ENCODE measurements at regions not wholly inside any gene's neighbourhood (a gene's known extent, or its start where the extent isn't known, plus 50 kb on each side); places are given as distances from the start of the nearest gene placed in this dataset.

DNA sequence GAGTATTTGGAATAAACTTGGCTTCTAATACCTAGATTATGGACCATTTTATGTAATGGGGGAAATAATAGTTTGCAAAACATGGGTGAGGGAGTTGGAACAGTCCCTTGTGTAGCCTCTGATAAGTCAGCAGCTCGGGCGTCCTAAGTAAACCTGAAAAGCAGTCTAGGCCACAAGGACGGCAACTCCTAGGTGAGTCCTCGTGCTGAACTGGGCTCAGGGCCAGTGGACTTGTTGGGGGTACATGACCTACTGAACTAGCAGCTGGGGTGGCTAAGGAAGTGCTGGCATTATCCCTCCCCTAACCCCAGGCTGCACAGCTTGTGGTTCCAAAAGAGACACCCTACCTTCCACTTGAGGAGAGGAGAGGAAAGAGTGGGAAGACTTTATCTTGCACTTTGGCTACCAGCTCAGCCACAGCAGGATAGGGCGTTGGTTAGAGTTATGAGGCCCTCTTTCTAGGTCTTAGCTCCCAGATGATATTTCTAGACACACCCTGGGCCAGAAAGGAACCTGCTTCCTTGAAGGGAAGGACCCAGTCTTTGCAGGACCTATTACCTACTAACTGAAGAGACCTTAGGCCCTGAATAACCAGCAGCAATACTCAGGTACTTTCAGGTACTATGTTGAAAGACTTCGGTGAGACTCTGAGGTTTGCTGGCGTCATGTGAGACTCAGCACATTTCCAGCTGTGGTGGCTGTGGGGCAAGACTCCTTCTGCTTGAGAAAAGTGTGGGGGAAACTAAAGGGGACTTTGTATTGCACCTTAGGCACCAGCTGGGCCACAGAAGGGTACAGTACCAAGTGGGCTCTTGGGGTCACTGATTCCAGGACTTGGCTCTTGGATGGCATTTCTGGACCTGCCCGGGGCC is 71.0 kb downstream of the AQP4 start:
- H3K27ac ChIP-seq (ENCODE audit: low read depth, low read length), result no peak overlapping the region
- WGBS, 3 donors, result 78 to 90% (median 86%) methylated on average over 8 of the region's 8 CpGs

DNA sequence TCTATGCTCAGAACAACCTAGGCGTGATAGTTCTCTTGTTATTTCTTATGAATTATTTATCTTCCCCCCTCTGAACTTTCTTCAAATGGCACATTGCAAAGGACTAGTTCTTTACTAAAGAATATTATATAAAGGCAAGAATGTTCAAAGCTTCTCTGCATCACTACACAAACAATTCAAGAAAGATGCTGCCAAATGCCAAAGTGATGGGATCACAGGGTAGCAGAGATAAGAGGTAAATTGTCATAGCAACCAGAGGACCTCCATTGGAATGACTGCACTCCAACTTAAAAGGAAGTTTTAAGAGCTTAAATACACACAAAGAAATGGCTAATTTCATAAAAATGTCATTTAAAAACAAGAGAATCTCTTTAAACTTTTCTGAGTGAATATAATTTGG is 72.8 kb downstream of the AQP4 start:
- 80 to 91% (median 89%) methylated on average over 1 of the region's 1 CpG for WGBS, 3 donors
- H3K27ac ChIP-seq (ENCODE audit: low read depth, low read length), result no peak overlapping the region

GRCh38 chr18:26791676-26792075 is 73.8 kb downstream of the AQP4 start:
- H3K27ac ChIP-seq (ENCODE audit: low read depth, low read length), result no peak overlapping the region

DNA sequence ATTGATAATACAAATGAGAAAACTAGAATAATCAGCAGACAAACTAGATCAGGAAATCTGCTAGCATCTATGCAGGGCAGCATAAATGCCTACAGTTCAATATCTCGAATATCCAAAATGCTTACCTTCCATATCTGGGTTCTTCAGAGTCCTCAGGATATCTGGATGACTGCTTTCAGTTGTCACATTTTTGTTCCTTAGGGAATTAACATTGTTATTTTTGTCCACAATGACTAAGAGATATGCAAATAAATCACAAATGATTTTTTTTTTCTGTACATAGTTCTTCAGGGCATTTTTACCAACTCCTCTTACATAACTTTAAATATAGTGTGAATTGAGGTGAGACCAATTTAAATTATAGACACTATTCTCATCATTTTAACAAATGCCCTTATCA is 80.9 kb downstream of the AQP4 start:
- 73 to 78% (median 74%) methylated on average over 1 of the region's 1 CpG for WGBS, 3 donors
- no peak overlapping the region for H3K27ac ChIP-seq (ENCODE audit: low read depth, low read length)

DNA sequence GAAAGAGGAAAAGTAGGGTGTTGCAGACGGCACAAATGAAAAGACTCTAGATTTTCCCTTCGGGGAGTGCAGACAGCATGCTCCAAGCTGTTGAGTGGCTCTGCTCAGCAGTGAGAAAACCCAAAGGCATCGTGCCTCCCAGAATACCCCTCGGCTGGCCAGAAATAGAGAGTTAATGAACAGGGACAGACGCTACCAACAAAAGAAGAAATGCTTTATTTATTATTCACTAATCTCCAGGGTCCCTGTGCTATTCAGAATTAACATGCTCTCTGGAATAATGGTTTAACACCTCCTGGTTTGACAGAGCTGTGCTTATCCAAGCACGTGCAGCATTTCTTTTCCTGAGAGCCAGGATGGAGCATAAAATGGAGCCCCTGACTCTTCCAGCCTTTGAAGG is 82.3 kb downstream of the AQP4 start:
- 83 to 87% (median 85%) methylated on average over 6 of the region's 6 CpGs for WGBS, 3 donors
- H3K27ac ChIP-seq (ENCODE audit: low read depth, low read length), result no peak overlapping the region

- H3K27ac ChIP-seq (ENCODE audit: low read depth, low read length), result no peak overlapping the region
- 44 to 52% (median 45%) methylated on average over 5 of the region's 5 CpGs for WGBS, 3 donors
These were observed 84.8 kb downstream of the AQP4 start for GRCh38 chr18:26780520-26781325.

DNA sequence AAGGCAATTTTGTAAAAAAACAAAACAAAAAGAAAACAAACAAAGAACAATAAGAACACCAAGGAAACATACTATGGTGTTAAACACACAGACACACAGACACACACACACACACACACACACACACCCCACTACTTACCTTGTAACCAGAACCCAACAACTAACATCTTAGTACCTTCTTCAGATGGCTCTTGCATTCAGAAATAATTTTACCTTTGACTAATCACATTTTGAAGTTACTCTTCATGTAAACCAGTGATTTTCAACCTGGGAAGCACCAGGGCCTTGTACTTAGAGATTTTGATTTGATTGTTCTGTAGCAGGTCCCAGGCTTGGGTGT is 87.5 kb downstream of the AQP4 start:
- no peak overlapping the region for H3K27ac ChIP-seq (ENCODE audit: low read depth, low read length)

- H3K27ac ChIP-seq (ENCODE audit: low read depth, low read length), result no peak overlapping the region
- 29 to 49% (median 37%) methylated on average over 7 of the region's 7 CpGs for WGBS, 3 donors
These were observed 88.0 kb downstream of the AQP4 start for GRCh38 chr18:26777351-26778053.

DNA sequence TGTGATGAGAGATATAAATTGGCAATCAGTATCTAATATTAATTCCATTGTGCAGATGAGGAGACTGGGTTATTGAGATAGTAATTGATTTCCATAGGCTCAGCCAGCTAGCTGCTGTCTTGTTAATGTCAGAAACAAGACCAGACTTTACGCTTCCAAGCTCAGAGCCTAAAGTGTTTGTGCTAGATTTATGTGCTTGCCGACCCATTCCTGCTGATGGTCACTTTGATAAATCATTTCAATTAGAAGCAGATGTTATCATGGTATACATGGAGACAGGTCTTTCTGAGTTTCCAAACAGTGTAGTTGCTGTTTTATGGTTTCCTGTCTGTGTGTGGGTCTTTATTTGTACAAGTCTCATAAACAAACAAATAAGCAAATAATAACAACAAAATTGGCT is 92.8 kb downstream of the AQP4 start:
- H3K27ac ChIP-seq (ENCODE audit: low read depth, low read length), result no peak overlapping the region
- 58 to 70% (median 67%) methylated on average over 2 of the region's 2 CpGs for WGBS, 3 donors

DNA sequence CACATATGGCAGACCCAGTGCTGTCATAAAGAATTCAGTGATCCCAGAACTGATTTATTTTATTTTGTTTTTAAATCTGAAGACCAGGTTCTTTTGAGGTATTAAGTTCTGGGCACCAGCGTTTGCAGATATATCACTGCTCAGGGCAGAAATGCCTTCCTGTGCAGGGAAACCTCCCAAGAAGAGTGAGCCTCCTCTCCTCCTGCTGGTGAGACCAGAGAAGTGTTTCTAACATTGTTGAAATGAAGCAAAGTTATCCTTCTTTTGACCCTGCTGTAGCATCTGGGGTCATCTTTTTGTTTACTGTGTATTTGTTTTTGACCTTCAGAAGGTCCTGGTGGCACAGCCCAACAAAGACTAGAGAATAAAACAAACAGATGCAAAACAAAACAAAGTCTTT is 94.0 kb downstream of the AQP4 start:
- WGBS, 3 donors, result 12 to 36% (median 25%) methylated on average over 1 of the region's 1 CpG
- H3K27ac ChIP-seq (ENCODE audit: low read depth, low read length), result no peak overlapping the region

- WGBS, 3 donors, result 48 to 69% (median 64%) methylated on average over 7 of the region's 7 CpGs
- no peak overlapping the region for H3K27ac ChIP-seq (ENCODE audit: low read depth, low read length)
These were observed 97.1 kb downstream of the AQP4 start for GRCh38 chr18:26768385-26768784.

DNA sequence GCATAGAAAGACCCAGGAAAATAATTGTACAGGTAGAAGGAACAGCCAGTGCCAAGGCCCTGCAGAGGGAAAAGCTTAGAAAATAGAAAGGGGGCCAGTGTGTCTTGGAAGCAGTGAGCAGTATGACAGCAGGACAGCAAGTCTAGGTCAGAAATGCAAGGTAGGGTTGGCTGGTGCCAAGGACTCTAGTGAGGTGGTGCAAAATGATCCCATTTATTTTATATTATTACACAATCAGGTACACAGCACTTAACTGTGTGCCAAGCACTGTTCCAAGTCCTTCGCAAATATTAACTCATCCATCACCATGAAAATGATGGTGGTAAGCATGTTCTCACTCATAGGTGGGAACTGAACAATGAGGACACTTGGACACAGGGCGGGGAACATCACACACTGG is 100.0 kb downstream of the AQP4 start:
- 72 to 98% (median 97%) methylated on average over 2 of the region's 2 CpGs for WGBS, 3 donors
- H3K27ac ChIP-seq (ENCODE audit: low read depth, low read length), result no peak overlapping the region

DNA sequence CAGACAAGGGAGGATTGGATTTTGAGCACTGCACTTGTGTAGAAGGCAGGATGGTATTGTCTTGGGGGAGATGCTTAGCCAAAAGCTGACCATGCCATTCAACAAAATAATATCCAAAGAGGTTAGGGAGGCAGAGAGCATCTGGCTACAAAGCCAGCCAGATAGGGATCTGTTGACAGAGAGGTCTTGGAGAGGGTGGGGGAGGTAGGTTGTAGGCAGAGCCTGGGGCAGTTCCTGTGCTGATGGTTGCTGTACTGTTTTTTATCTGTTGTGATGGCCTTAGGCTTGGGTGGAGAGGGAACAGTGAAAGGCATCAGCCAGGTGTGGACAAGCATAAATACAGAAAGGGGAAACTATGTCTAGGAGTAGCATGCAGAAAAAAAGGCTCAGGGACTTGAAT is 100.9 kb downstream of the AQP4 start:
- H3K27ac ChIP-seq (ENCODE audit: low read depth, low read length), result no peak overlapping the region

DNA sequence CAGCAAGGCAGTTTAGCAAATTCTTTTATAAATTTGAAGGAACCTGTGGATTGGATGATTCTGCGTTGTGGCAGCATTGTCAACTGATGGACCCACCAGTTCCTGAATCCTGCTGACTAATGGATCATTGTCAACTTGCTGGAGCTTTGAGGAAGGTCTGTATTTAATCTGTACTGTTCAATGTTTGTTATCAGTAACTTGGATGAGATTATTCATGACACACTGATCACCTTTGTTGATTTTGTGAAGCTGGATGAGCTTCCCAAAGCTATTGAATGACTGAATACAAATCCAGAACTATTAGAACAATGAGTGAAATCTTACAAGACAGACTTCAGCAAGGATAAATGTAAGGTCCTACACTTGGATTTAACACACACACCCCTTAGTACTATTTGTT is 101.3 kb downstream of the AQP4 start:
- WGBS, 3 donors, result 80 to 89% (median 85%) methylated on average over 1 of the region's 1 CpG
- H3K27ac ChIP-seq (ENCODE audit: low read depth, low read length), result no peak overlapping the region

- no peak overlapping the region for H3K27ac ChIP-seq (ENCODE audit: low read depth, low read length)
- 63 to 70% (median 66%) methylated on average over 6 of the region's 6 CpGs for whole genome bisulfite sequencing, 3 donors
These were observed 101.9 kb downstream of the AQP4 start for GRCh38 chr18:26763446-26764110.

- no peak overlapping the region for H3K27ac ChIP-seq (ENCODE audit: low read depth, low read length)
- WGBS, 3 donors, result 19 to 65% (median 50%) methylated on average over 4 of the region's 4 CpGs
These were observed 108.1 kb downstream of the AQP4 start for GRCh38 chr18:26757263-26758019.

GRCh38 chr18:26756556-26756955 is 109.0 kb downstream of the AQP4 start:
- H3K27ac ChIP-seq (ENCODE audit: low read depth, low read length), result no peak overlapping the region
- WGBS, 3 donors, result 71 to 85% (median 73%) methylated on average over 2 of the region's 2 CpGs

DNA sequence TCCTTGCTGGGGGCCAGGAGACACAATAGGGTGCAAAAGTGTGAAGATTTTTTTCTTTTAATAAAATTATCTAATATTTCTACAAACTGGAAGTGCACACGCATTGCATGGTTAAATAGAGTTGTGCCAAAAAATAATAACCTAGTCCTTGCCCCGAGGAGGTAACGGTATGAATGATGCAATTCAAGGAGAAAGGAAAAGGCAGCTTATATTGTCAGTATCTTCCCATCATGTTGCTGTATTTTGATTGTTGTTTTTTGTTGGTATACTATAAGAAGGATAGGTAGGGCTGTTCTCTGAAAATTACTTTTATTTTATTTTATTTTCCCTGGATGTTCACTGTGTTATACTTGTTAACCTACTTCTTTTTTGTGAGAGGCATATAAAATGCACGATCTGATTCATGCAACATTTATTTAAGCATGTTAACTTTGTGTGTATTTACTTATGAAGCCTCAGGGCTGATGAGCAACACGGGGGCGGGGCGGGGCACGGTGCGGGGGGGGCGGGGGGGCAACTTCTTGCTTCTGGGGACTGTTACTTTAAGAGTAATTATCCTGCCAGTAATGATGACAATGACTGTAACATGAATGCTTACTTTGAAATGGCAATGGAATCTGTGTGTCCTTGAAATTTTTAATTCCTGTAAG is 118.6 kb downstream of the AQP4 start:
- no peak overlapping the region for H3K27ac ChIP-seq (ENCODE audit: low read depth, low read length)
- WGBS, 3 donors, result 30 to 47% (median 36%) methylated on average over 10 of the region's 10 CpGs
